HepG2 (cell line): ENCODE measurements at regions not wholly inside any gene's neighbourhood (a gene's known extent, or its start where the extent isn't known, plus 50 kb on each side); places are given as distances from the start of the nearest gene placed in this dataset.
"Not testable (repeated sequence)": the region's sequence is repeated elsewhere in the genome, so short reads cannot be mapped to it uniquely, and the experiment has no call there.

Experiments
- ATAC-seq: fragments of 200-7000 bp; cut with Tn5 transposase; 3 replicates; pipeline ENCODE4 v1.9.1; 2020; ENCODE audit warnings: mild to moderate bottlenecking, moderate library complexity
- BruUV-seq: library from RNA; stranded (reverse); fragments of 400-500 nt; replicated peaks from 2 replicates; lab custom pipeline; 2021; lab: Mats Ljungman, UMichigan
- CTCF ChIA-PET: fragments of 300-600 bp; formaldehyde crosslinking; extraction: SDS; loops from one replicate; lab custom pipeline; 2021; ENCODE audit warnings: low total read pairs, inconsistent platforms, low intra/inter-chr PET ratio; lab: Yijun Ruan, JAX
- POLR2A ChIA-PET: fragments of 350-600 bp; sonication (Branson Sonifier 250); formaldehyde crosslinking; loops from one replicate; lab custom pipeline; 2020; ENCODE audit warnings: antibody characterized with exemption, inconsistent platforms; lab: Yijun Ruan, JAX
- DNase-seq: peaks from one replicate; pipeline ENCODE4 v3.0.0-alpha.2; 2015; ENCODE audit warnings: low spot score
- FAIRE-seq: peaks from 3 replicates; lab custom pipeline; 2011; peaks lifted over from hg19 to GRCh38; lab: Jason Lieb, UNC
- H2AFZ ChIP-seq: one replicate; pipeline ENCODE4 v1.6.1; 2011; ENCODE audit warnings: low read length, inconsistent platforms
- H3K27ac ChIP-seq: fragments of 300-600 bp; 3 replicates; pipeline ENCODE4 v1.8.0; 2011; ENCODE audit warnings: mixed run types, mild to moderate bottlenecking, mixed read lengths, low read length, inconsistent platforms; ENCODE audit not compliant: insufficient read depth; ENCODE audit errors: extremely low read length
- H3K27me3 ChIP-seq, 2 experiments: fragments of 200-600 bp in 1 of 2; 2 replicates in 1 of 2; 3 replicates in 1 of 2; pipeline versions ENCODE4 v1.6.0 to v1.8.0; 2011; ENCODE audit warnings: low read length in 2 of 2, mild to moderate bottlenecking in 2 of 2, moderate library complexity in 2 of 2, inconsistent platforms in 1 of 2; ENCODE audit not compliant: insufficient read depth in 2 of 2, control insufficient read depth in 1 of 2
- H3K36me3 ChIP-seq, 2 experiments: fragments of 200-600 bp in 1 of 2; replicated peaks in 1 of 2; 2 replicates in 1 of 2; 3 replicates in 1 of 2; pipeline versions ENCODE4 v1.5.1 to v1.8.0; 2011; ENCODE audit warnings: low read length in 2 of 2, inconsistent platforms in 1 of 2; ENCODE audit not compliant: insufficient read depth in 2 of 2, control insufficient read depth in 1 of 2
- H3K4me1 ChIP-seq: 2 replicates; pipeline ENCODE4 v1.5.1; 2012; ENCODE audit warnings: low read length, inconsistent platforms; ENCODE audit not compliant: insufficient read depth
- H3K4me2 ChIP-seq: 2 replicates; pipeline ENCODE4 v1.6.0; 2011; ENCODE audit warnings: low read depth, low read length, inconsistent platforms
- H3K4me3 ChIP-seq, 3 experiments: fragments of 200-600 bp in 1 of 3; sonication (generic), shearing (Covaris generic) in 1 of 3; replicated peaks in 1 of 3; 2 replicates each; pipeline ENCODE4 v1.5.1; 2011 to 2016; ENCODE audit warnings: low read length in 3 of 3, inconsistent platforms in 2 of 3, low read depth in 2 of 3, mild to moderate bottlenecking in 2 of 3, control low read depth in 1 of 3, mixed read lengths in 1 of 3; ENCODE audit not compliant: insufficient read depth in 1 of 3
- H3K79me2 ChIP-seq: one replicate; pipeline ENCODE4 v1.6.1; 2011; ENCODE audit warnings: low read length, inconsistent platforms; ENCODE audit not compliant: insufficient read depth
- H3K9ac ChIP-seq: 2 replicates; pipeline ENCODE4 v1.6.0; 2011; ENCODE audit warnings: mild to moderate bottlenecking, low read depth, low read length, inconsistent platforms; ENCODE audit not compliant: insufficient read depth
- H3K9me3 ChIP-seq: 2 replicates; pipeline ENCODE4 v1.5.1; 2012; ENCODE audit warnings: mild to moderate bottlenecking, low read length
- H4K20me1 ChIP-seq: 2 replicates; pipeline ENCODE4 v1.6.0; 2011; ENCODE audit warnings: inconsistent platforms, mild to moderate bottlenecking, low read length, moderate library complexity; ENCODE audit not compliant: insufficient read depth
- WGBS: methylation state at CpG from one replicate; pipeline ENCODE4 v1.1.6; 2017; ENCODE audit warnings: low lambda C conversion rate; 5-methylcytosine and 5-hydroxymethylcytosine counted together
- in situ Hi-C: cut with HindIII; loops from 2 replicates; pipeline ENCODE4 v1.10.0; 2017; ENCODE audit warnings: low pct_unique_long_range_greater_than_20kb; ENCODE audit not compliant: extremely low pct_ligation_motif_present
- intact Hi-C: fragments of 100-400 bp; cut with micrococcal nuclease; formaldehyde crosslinking; loops from one replicate; pipeline ENCODE4 v1.10.0; 2022; ENCODE audit not compliant: unreplicated experiment

GRCh38 chr22:11030571-11031410 lies 4497.2 kb upstream of the OR11H1 start:
- H3K79me2 ChIP-seq, H4K20me1 ChIP-seq, H3K4me1 ChIP-seq, POLR2A ChIA-PET, intact Hi-C loops, ATAC-seq, CTCF ChIA-PET, H3K27me3 ChIP-seq, FAIRE-seq, in situ Hi-C loops, H3K9ac ChIP-seq, H3K36me3 ChIP-seq, BruUV-seq, H2AFZ ChIP-seq, H3K4me2 ChIP-seq, H3K27ac ChIP-seq, H3K4me3 ChIP-seq, DNase-seq: not testable (repeated sequence)
- WGBS: 15% methylated on average over 12 of the region's 12 CpGs
- H3K9me3 ChIP-seq: peaks cover 95% of the 10 kb centered on the region

DNA sequence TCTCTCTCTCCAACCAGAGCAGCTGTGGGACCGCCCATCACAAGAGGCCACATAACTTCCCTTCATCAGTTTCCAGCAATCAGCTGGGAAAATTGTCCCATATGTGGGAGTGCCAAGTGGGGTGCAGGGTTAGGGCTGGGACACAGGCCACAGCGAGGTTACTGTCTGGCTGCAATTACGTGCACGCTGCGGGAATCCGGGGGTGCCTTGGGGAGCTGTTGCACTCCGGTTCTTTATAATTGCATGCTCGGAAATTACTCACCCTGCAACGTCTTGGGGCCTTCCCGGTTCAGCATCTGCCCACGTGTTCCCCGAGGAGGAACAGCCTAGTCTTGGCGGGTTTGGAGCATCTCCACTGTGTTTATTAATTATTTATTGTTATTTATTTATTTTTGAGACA lies 4495.9 kb upstream of the OR11H1 start:
- in situ Hi-C loops, H2AFZ ChIP-seq, H3K79me2 ChIP-seq, DNase-seq, H3K9ac ChIP-seq, BruUV-seq, POLR2A ChIA-PET, H3K27me3 ChIP-seq, H4K20me1 ChIP-seq, H3K27ac ChIP-seq, intact Hi-C loops, H3K4me3 ChIP-seq, H3K36me3 ChIP-seq, H3K4me1 ChIP-seq, FAIRE-seq, H3K4me2 ChIP-seq, ATAC-seq, CTCF ChIA-PET: not testable (repeated sequence)
- 38% methylated on average over 13 of the region's 13 CpGs for WGBS
- peaks cover 96% of the 10 kb centered on the region for H3K9me3 ChIP-seq

- H3K36me3 ChIP-seq, H3K4me2 ChIP-seq, H3K4me3 ChIP-seq, FAIRE-seq, intact Hi-C loops, H3K9ac ChIP-seq, H2AFZ ChIP-seq, H4K20me1 ChIP-seq, H3K79me2 ChIP-seq, in situ Hi-C loops, CTCF ChIA-PET, POLR2A ChIA-PET, H3K27me3 ChIP-seq, BruUV-seq, H3K27ac ChIP-seq, H3K4me1 ChIP-seq, DNase-seq: not testable (repeated sequence)
- H3K9me3 ChIP-seq: peaks cover 96% of the 10 kb centered on the region
- 17% methylated on average over 6 of the region's 6 CpGs for WGBS
- peak; percentile 19; the same call in 2 of the 3 replicates for ATAC-seq
Observed at GRCh38 chr22:11034660-11034987, 4493.4 kb upstream of the OR11H1 start.

DNA sequence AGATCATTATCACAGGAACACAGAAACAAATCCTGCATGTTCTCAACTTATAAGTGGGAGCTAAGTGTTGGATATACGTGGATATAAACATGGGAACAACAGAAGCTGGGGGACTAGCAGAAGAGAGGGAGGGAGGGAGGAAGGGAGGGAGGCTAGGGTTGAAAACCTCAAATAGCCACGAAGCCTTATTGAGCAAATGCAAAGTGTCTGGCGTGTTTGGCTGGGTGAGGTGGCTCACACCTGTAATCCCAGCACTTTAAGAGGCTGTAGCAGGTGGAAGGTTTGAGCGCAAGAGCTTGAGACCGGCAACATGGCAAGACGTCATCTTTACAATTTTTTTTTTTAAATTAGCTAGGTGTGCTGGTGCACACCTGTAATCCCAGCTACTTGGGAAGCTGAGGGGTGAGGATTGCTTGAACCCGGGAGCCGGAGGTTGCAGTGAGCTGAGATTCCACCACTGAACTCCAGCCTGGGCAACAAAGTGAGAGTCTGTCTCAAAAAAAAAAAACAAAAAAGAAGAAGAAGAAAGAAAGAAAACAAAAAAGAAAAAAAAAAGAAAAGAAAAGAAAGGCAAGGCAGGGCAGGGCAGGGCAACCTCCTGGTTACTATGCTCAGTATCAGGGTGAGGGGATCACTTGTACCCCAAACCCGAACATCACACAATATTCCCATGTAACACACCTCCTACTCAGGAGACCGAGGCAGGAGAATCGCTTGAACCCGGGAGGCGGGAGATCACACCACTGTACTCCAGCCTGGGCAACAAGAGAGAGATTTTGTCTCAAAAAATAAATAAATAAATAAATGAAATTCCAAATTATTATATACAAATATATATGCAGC lies 4492.7 kb upstream of the OR11H1 start:
- BruUV-seq, POLR2A ChIA-PET, FAIRE-seq: not testable (repeated sequence)

More for the DNA sequence above, 4492.7 kb upstream of the OR11H1 start:
- H3K27ac ChIP-seq, H3K9ac ChIP-seq, H3K4me1 ChIP-seq, H2AFZ ChIP-seq, DNase-seq, CTCF ChIA-PET, H3K4me3 ChIP-seq, H4K20me1 ChIP-seq, H3K4me2 ChIP-seq, intact Hi-C loops, in situ Hi-C loops, H3K36me3 ChIP-seq, H3K27me3 ChIP-seq, H3K79me2 ChIP-seq: not testable (repeated sequence)
- WGBS: 18% methylated on average over 13 of the region's 13 CpGs
- ATAC-seq: peak; percentile 18
- peaks cover 96% of the 10 kb centered on the region for H3K9me3 ChIP-seq
